PC-3 (cell line): ENCODE measurements at regions not wholly inside any gene's neighbourhood (a gene's known extent, or its start where the extent isn't known, plus 50 kb on each side); places are given as distances from the start of the nearest gene placed in this dataset.

Experiments used
- ATAC-seq: fragments of 200-7000 bp; cut with Tn5 transposase; 2 replicates; pipeline ENCODE4 v1.9.1; 2020; ENCODE audit warnings: mild to moderate bottlenecking, moderate library complexity
- BruUV-seq: library from RNA; stranded (reverse); fragments of 400-500 nt; replicated peaks from 2 replicates; lab custom pipeline; 2021; lab: Mats Ljungman, UMichigan
- CTCF ChIA-PET: fragments of 300-600 bp; sonication (Branson Sonifier 250); formaldehyde crosslinking; loops from one replicate; lab custom pipeline; 2022; ENCODE audit warnings: antibody characterized with exemption; lab: Charles Lee
- POLR2A ChIA-PET: fragments of 300-600 bp; sonication (Branson Sonifier 250); formaldehyde crosslinking; loops from one replicate; lab custom pipeline; 2022; ENCODE audit warnings: antibody characterized with exemption; ENCODE audit not compliant: unreplicated experiment; lab: Charles Lee
- DNase-seq: peaks from one replicate; pipeline ENCODE4 v3.0.0-alpha.2; 2015
- H2AFZ ChIP-seq: fragments of 300-600 bp; sonication (generic); 2 replicates; pipeline ENCODE4 v1.6.0; 2016; ENCODE audit warnings: antibody characterized with exemption, low read length
- H3F3A ChIP-seq: fragments of 300-600 bp; sonication (generic); one replicate; pipeline ENCODE4 v1.6.0; 2017; ENCODE audit warnings: antibody characterized with exemption, low read length, control low read depth, mild to moderate bottlenecking; ENCODE audit not compliant: unreplicated experiment
- H3K27ac ChIP-seq: fragments of 300-600 bp; sonication (generic); 2 replicates; pipeline ENCODE4 v1.5.1; 2016; ENCODE audit warnings: mild to moderate bottlenecking, low read length
- H3K27me3 ChIP-seq: fragments of 300-600 bp; sonication (generic); 2 replicates; pipeline ENCODE4 v1.6.1; 2016; ENCODE audit warnings: low read length, mixed read lengths
- H3K36me3 ChIP-seq: fragments of 300-600 bp; sonication (generic); 2 replicates; pipeline ENCODE4 v1.6.1; 2016; ENCODE audit warnings: low read depth, mixed run types, low read length, mixed read lengths
- H3K4me1 ChIP-seq: fragments of 300-600 bp; sonication (generic); 2 replicates; pipeline ENCODE4 v1.5.1; 2016; ENCODE audit warnings: low read length; ENCODE audit not compliant: insufficient read depth
- H3K4me2 ChIP-seq: fragments of 300-600 bp; sonication (generic); 2 replicates; pipeline ENCODE4 v1.6.0; 2016; ENCODE audit warnings: low read length
- H3K4me3 ChIP-seq: fragments of 300-600 bp; sonication (generic); 2 replicates; pipeline ENCODE4 v1.5.1; 2016; ENCODE audit warnings: mild to moderate bottlenecking, low read length, mixed read lengths
- H3K79me2 ChIP-seq: fragments of 300-600 bp; sonication (generic); 2 replicates; pipeline ENCODE4 v1.6.1; 2017; ENCODE audit warnings: low read length, mixed read lengths
- H3K9ac ChIP-seq: fragments of 300-600 bp; sonication (generic); 2 replicates; pipeline ENCODE4 v1.6.0; 2016; ENCODE audit warnings: mild to moderate bottlenecking, low read length
- H3K9me2 ChIP-seq: fragments of 300-600 bp; sonication (generic); replicated peaks from 2 replicates; pipeline ENCODE4 v1.6.1; 2016; ENCODE audit warnings: mixed run types, low read length, mixed read lengths
- H3K9me3 ChIP-seq: fragments of 300-600 bp; sonication (generic); 2 replicates; pipeline ENCODE4 v1.6.1; 2016; ENCODE audit warnings: low read length, mixed read lengths
- H4K20me1 ChIP-seq: fragments of 300-600 bp; sonication (generic); 2 replicates; pipeline ENCODE4 v1.6.1; 2016; ENCODE audit warnings: low read length, mixed read lengths
- EZH2 ChIP-seq: fragments of 300-600 bp; sonication (generic); IDR thresholded peaks from one replicate; pipeline ENCODE4 v1.6.1; 2017; ENCODE audit warnings: antibody characterized with exemption, mild to moderate bottlenecking, low read length; ENCODE audit not compliant: unreplicated experiment
- EZH2phosphoT487 ChIP-seq: fragments of 300-600 bp; sonication (generic); IDR thresholded peaks from 2 replicates; pipeline ENCODE4 v1.6.1; 2018; ENCODE audit warnings: mild to moderate bottlenecking, antibody characterized with exemption, low read length, borderline replicate concordance
- intact Hi-C: fragments of 100-400 bp; cut with micrococcal nuclease; formaldehyde crosslinking; loops from 2 replicates; pipeline ENCODE4 v1.9.0; 2023
- TF ChIP-seq, protein P1 (sequence below): fragments of 300-600 bp; sonication (generic); conservative IDR thresholded peaks from 2 replicates; pipeline ENCODE4 v1.5.1; 2017; ENCODE audit warnings: antibody characterized with exemption, low read depth, mild to moderate bottlenecking, low read length

DNA sequence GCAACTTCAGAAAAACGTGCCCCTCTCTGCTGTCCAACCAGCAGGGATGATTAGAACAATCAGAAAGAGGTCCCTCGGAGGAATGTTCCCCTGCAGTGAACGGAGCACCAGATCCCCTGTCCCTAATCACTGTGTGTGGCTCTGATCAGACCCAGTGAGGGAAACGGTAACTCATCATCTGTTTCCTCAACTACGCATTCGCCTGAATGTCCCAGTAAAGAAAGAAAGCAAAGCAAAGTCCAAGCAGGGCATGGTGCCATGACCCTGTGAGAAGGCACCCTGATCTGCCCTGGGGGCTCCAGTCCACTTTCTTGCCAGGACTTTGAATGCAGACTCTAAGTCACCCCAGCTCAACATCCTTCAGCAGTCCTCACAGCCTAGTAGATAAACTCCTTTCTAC lies 149.2 kb downstream of the LY86 start:
- intact Hi-C loops, result no loop called here
- no peak overlapping the region for H3K9ac ChIP-seq
- no peaks in the 10 kb centered on the region for H3K9me3 ChIP-seq
- no peak overlapping the region for H3K4me3 ChIP-seq
- H2AFZ ChIP-seq, result no peak overlapping the region
- H4K20me1 ChIP-seq, result no peaks in the 10 kb centered on the region
- BruUV-seq, result no TSS peak
- no peak overlapping the region for H3K4me2 ChIP-seq
- H3K27ac ChIP-seq, result no peak overlapping the region
- DNase-seq, result no peak
- ATAC-seq, result no peak
- ChIA-PET POLR2A (no interaction called here), CTCF (no interaction called here)
- H3K9me2 ChIP-seq, result no peaks in the 10 kb centered on the region
- TF ChIP-seq EZH2 (no peak), EZH2phosphoT487 (no peak)
- TF ChIP-seq, protein P1, sequence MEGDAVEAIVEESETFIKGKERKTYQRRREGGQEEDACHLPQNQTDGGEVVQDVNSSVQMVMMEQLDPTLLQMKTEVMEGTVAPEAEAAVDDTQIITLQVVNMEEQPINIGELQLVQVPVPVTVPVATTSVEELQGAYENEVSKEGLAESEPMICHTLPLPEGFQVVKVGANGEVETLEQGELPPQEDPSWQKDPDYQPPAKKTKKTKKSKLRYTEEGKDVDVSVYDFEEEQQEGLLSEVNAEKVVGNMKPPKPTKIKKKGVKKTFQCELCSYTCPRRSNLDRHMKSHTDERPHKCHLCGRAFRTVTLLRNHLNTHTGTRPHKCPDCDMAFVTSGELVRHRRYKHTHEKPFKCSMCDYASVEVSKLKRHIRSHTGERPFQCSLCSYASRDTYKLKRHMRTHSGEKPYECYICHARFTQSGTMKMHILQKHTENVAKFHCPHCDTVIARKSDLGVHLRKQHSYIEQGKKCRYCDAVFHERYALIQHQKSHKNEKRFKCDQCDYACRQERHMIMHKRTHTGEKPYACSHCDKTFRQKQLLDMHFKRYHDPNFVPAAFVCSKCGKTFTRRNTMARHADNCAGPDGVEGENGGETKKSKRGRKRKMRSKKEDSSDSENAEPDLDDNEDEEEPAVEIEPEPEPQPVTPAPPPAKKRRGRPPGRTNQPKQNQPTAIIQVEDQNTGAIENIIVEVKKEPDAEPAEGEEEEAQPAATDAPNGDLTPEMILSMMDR, result no peak
- peaks cover 15% of the 10 kb centered on the region for H3K4me1 ChIP-seq
- H3K36me3 ChIP-seq, result no peaks in the 10 kb centered on the region
- no peaks in the 10 kb centered on the region for H3F3A ChIP-seq
- H3K79me2 ChIP-seq, result no peaks in the 10 kb centered on the region
- no peaks in the 10 kb centered on the region for H3K27me3 ChIP-seq

DNA sequence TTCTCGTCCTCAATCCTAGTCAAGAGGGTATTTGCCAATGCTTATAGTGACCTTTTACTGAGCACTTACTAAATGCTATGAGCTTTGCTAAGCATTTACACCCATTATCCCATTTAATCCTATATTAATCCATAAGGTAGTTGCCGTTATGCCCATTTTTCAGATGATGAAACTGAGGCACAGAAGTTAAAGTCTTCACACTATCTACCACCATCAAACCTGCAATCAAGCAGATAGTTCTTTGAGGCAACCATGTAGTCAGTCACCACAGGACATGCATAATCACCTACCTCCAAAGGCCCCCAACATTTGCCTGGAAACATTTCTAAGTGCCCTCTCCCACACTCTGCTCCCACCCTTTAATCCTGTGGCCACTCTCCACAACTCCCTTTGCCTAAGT lies 149.6 kb downstream of the LY86 start:
- ChIA-PET POLR2A (no interaction called here), CTCF (no interaction called here)
- peaks cover 15% of the 10 kb centered on the region for H3K4me1 ChIP-seq
- no peaks in the 10 kb centered on the region for H4K20me1 ChIP-seq
- no peak overlapping the region for H2AFZ ChIP-seq
- H3K9me3 ChIP-seq, result no peaks in the 10 kb centered on the region
- no peak overlapping the region for H3K27ac ChIP-seq
- no peaks in the 10 kb centered on the region for H3F3A ChIP-seq
- H3K4me3 ChIP-seq, result no peak overlapping the region
- no peak for DNase-seq
- no peak for TF ChIP-seq EZH2phosphoT487
- TF ChIP-seq EZH2, result no peak
- TF ChIP-seq, protein P1, result no peak
- no peaks in the 10 kb centered on the region for H3K9me2 ChIP-seq
- no peak for ATAC-seq
- intact Hi-C loops, result no loop called here
- H3K4me2 ChIP-seq, result no peak overlapping the region
- H3K9ac ChIP-seq, result no peak overlapping the region
- H3K79me2 ChIP-seq, result no peaks in the 10 kb centered on the region
- no peaks in the 10 kb centered on the region for H3K36me3 ChIP-seq
- no TSS peak for BruUV-seq
- no peaks in the 10 kb centered on the region for H3K27me3 ChIP-seq

DNA sequence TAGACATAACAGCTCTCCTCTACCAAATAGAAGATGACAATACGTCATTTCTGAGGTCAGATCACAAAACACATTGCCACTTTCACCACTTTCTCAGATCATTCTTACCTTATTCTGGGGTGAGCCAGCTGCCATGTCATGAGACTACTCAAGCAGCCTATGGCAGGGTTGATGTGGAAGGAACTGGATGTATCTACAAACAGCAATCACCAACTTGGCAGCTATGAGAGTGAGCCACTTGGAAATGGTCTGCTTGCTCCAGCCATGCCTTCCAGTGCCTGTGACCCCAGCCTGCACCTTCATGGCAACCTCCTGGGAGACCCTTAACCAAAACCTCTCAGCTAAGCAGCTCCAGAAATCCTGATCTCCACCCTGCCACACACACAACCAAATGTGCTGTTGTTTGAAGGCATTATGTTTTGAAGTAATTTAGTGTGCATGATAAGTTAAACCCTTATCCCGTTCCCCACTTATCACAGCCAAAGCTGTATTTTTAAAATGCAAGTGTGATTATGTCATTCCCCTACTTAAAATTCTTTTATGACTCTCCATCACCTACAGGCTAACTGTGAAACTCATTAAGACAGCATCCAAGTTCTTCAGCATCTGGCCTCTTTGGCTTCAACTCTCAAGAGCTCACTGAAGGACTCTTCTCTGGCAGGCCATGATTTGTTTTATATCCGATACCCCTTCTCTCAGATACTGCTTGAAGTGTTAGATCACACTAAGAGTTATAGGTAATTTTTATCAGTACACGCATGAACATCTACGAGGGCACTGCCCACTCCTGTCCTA lies 150.6 kb downstream of the LY86 start:
- TF ChIP-seq EZH2phosphoT487 (no peak), EZH2 (no peak)
- TF ChIP-seq, protein P1, result no peak
- Histone ChIP-seq H3K9ac (no peak overlapping the region), H3K27me3 (no peaks in the 10 kb centered on the region), H3K36me3 (no peaks in the 10 kb centered on the region), H3K27ac (no peak overlapping the region), H2AFZ (no peak overlapping the region), H3K79me2 (no peaks in the 10 kb centered on the region), H4K20me1 (no peaks in the 10 kb centered on the region), H3K4me2 (no peak overlapping the region), H3K9me2 (no peaks in the 10 kb centered on the region), H3K9me3 (no peaks in the 10 kb centered on the region), H3K4me3 (no peak overlapping the region), H3F3A (no peaks in the 10 kb centered on the region), H3K4me1 (peaks cover 13% of the 10 kb centered on the region)
- DNase-seq, result no peak
- no peak for ATAC-seq
- POLR2A ChIA-PET, result interaction anchor here (0.6 kb wide), 1 partner anchor 308 kb away, joined by 7 read pairs; no protein-coding TSS in a partner anchor
- BruUV-seq, result no TSS peak
- intact Hi-C loops, result no loop called here
- CTCF ChIA-PET, result no interaction called here
